ENCODE measurements at regions not wholly inside any gene's neighbourhood (a gene's known extent, or its start where the extent isn't known, plus 50 kb on each side); places are given as distances from the start of the nearest gene placed in this dataset.

GRCh38 chr14:53524391-53524790 is 371.3 kb upstream of the DDHD1 start:
- Histone ChIP-seq H3K27ac (ENCODE audit: control insufficient read depth, insufficient read depth, low read length) (no peak overlapping the region), H3K4me2 (ENCODE audit: control insufficient read depth, extremely low read depth, insufficient read depth, low read depth, low read length) (no peak overlapping the region), H3K9me1 (ENCODE audit: control insufficient read depth, extremely low read depth, insufficient read depth, low read length) (no peaks in the 10 kb centered on the region), H4K20me1 (ENCODE audit: control insufficient read depth, extremely low read depth, insufficient read depth, low read length) (no peaks in the 10 kb centered on the region), H3K4me1 (ENCODE audit: control insufficient read depth, extremely low read depth, insufficient read depth, low read length) (no peaks in the 10 kb centered on the region), H3K27me3 (ENCODE audit: control insufficient read depth, extremely low read depth, insufficient read depth, low read length) (no peaks in the 10 kb centered on the region), H3K9me3 (ENCODE audit: control insufficient read depth, low read depth, low read length) (no peaks in the 10 kb centered on the region), H3K4me3 (ENCODE audit: control insufficient read depth in 2 of 3, extremely low read depth in 1 of 3, insufficient read depth in 2 of 3, low read depth in 1 of 3, low read length in 3 of 3) (no peak overlapping the region), H3K79me2 (ENCODE audit: control insufficient read depth, insufficient read depth, low read length) (no peaks in the 10 kb centered on the region), H3K36me3 (ENCODE audit: control insufficient read depth in 2 of 2, extremely low read depth in 1 of 2, insufficient read depth in 2 of 2, low read length in 2 of 2) (no peaks in the 10 kb centered on the region), H2AFZ (ENCODE audit: control insufficient read depth, low read length) (no peak overlapping the region), H3K9ac (ENCODE audit: control insufficient read depth, extremely low read depth, insufficient read depth, low read length) (no peak overlapping the region)
- DNase-seq (ENCODE audit: low read depth, low spot score) (no peak), FAIRE-seq (no peak)
- dilution Hi-C loops (cut with MboI; ENCODE audit: extremely low pct_ligation_motif_present, low sequenced_read_pairs): no loop called here
- TF ChIP-seq, protein P1, sequence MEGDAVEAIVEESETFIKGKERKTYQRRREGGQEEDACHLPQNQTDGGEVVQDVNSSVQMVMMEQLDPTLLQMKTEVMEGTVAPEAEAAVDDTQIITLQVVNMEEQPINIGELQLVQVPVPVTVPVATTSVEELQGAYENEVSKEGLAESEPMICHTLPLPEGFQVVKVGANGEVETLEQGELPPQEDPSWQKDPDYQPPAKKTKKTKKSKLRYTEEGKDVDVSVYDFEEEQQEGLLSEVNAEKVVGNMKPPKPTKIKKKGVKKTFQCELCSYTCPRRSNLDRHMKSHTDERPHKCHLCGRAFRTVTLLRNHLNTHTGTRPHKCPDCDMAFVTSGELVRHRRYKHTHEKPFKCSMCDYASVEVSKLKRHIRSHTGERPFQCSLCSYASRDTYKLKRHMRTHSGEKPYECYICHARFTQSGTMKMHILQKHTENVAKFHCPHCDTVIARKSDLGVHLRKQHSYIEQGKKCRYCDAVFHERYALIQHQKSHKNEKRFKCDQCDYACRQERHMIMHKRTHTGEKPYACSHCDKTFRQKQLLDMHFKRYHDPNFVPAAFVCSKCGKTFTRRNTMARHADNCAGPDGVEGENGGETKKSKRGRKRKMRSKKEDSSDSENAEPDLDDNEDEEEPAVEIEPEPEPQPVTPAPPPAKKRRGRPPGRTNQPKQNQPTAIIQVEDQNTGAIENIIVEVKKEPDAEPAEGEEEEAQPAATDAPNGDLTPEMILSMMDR (optimal IDR thresholded peaks at IDR 0.05 in 1 of 3, IDR thresholded peaks at IDR 0.05 in 1 of 3, conservative IDR thresholded peaks at IDR 0.05 in 1 of 3; ENCODE audit: extremely low read depth in 1 of 3, insufficient read depth in 2 of 3, low read length in 3 of 3): no peak
- TF ChIP-seq EZH2 (IDR thresholded peaks at IDR 0.05; ENCODE audit: low read length): no peak

DNA sequence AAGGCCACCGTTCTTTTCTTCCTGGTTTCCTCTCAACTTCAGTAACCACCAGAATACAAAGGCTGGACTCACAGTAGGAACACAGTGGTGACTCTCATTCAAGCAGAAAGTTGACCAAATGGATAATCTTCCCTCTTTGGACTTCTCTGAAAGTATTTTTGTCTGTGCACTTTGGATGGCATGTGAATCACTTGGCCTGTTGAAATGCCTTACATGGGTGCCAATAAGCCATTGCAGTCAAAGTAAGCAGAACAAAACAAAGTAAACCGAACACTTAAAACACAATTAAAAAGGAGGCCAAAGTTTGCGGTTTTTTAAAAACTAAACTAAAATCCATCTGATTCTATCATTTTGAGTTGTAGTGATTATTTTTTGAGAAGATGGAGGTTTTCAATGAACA is 370.1 kb upstream of the DDHD1 start:
- Histone ChIP-seq H3K4me3 (ENCODE audit: control insufficient read depth in 2 of 3, extremely low read depth in 1 of 3, insufficient read depth in 2 of 3, low read depth in 1 of 3, low read length in 3 of 3) (no peak overlapping the region), H3K9me3 (ENCODE audit: control insufficient read depth, low read depth, low read length) (no peaks in the 10 kb centered on the region), H3K4me2 (ENCODE audit: control insufficient read depth, extremely low read depth, insufficient read depth, low read depth, low read length) (no peak overlapping the region), H3K79me2 (ENCODE audit: control insufficient read depth, insufficient read depth, low read length) (no peaks in the 10 kb centered on the region), H3K27ac (ENCODE audit: control insufficient read depth, insufficient read depth, low read length) (no peak overlapping the region), H4K20me1 (ENCODE audit: control insufficient read depth, extremely low read depth, insufficient read depth, low read length) (no peaks in the 10 kb centered on the region), H3K36me3 (ENCODE audit: control insufficient read depth in 2 of 2, extremely low read depth in 1 of 2, insufficient read depth in 2 of 2, low read length in 2 of 2) (no peaks in the 10 kb centered on the region), H3K27me3 (ENCODE audit: control insufficient read depth, extremely low read depth, insufficient read depth, low read length) (no peaks in the 10 kb centered on the region), H2AFZ (ENCODE audit: control insufficient read depth, low read length) (no peak overlapping the region), H3K4me1 (ENCODE audit: control insufficient read depth, extremely low read depth, insufficient read depth, low read length) (no peaks in the 10 kb centered on the region), H3K9me1 (ENCODE audit: control insufficient read depth, extremely low read depth, insufficient read depth, low read length) (no peaks in the 10 kb centered on the region), H3K9ac (ENCODE audit: control insufficient read depth, extremely low read depth, insufficient read depth, low read length) (no peak overlapping the region)
- TF ChIP-seq, protein P1 (optimal IDR thresholded peaks at IDR 0.05 in 1 of 3, IDR thresholded peaks at IDR 0.05 in 1 of 3, conservative IDR thresholded peaks at IDR 0.05 in 1 of 3; ENCODE audit: extremely low read depth in 1 of 3, insufficient read depth in 2 of 3, low read length in 3 of 3): no peak
- no peak for TF ChIP-seq EZH2 (IDR thresholded peaks at IDR 0.05; ENCODE audit: low read length)
- dilution Hi-C loops (cut with MboI; ENCODE audit: extremely low pct_ligation_motif_present, low sequenced_read_pairs): no loop called here
- no peak for DNase-seq (ENCODE audit: low read depth, low spot score)
- FAIRE-seq: no peak

All from keratinocyte (primary cell).